SK-N-SH (cell line): ENCODE measurements at regions not wholly inside any gene's neighbourhood (a gene's known extent, or its start where the extent isn't known, plus 50 kb on each side); places are given as distances from the start of the nearest gene placed in this dataset.

Experiments
- CTCF ChIA-PET: fragments of 300-600, 350-600 bp; formaldehyde crosslinking; extraction: SDS; loops from one replicate; lab custom pipeline; 2021; lab: Yijun Ruan, JAX
- POLR2A ChIA-PET: fragments of 350-600 bp; sonication (Branson Sonifier 250); formaldehyde crosslinking; extraction: SDS; loops from one replicate; lab custom pipeline; 2020; ENCODE audit warnings: antibody characterized with exemption, inconsistent platforms; lab: Yijun Ruan, JAX
- DNase-seq: peaks from one replicate; pipeline ENCODE4 v3.0.0; 2012
- H2AFZ ChIP-seq: fragments of 200-600 bp; sonication (generic); 2 replicates; pipeline ENCODE4 v1.8.1; 2016; ENCODE audit warnings: antibody characterized with exemption, mild to moderate bottlenecking, low read depth
- H3F3A ChIP-seq: fragments of 200-600 bp; sonication (generic); replicated peaks from 2 replicates; pipeline ENCODE3; 2016; ENCODE audit warnings: antibody characterized with exemption, mild to moderate bottlenecking; ENCODE audit not compliant: insufficient read depth
- H3K27ac ChIP-seq, 2 experiments: fragments of 200-500 bp in 1 of 2; fragments of 200-600 bp in 1 of 2; sonication (Bioruptor generic) in 1 of 2; sonication (generic), shearing (Covaris generic) in 1 of 2; 2 replicates each; pipeline versions ENCODE4 v1.5.1 to v1.6.1; 2014 to 2016; ENCODE audit warnings: low read depth in 2 of 2, inconsistent platforms in 1 of 2, low read length in 1 of 2, mild to moderate bottlenecking in 1 of 2, mixed read lengths in 1 of 2
- H3K27me3 ChIP-seq: fragments of 200-600 bp; sonication (generic), shearing (Covaris generic); 2 replicates; pipeline ENCODE4 v1.6.1; 2016; ENCODE audit warnings: mixed run types; ENCODE audit not compliant: insufficient read depth
- H3K36me3 ChIP-seq, 2 experiments: fragments of 200-500 bp in 1 of 2; fragments of 200-600 bp in 1 of 2; sonication (Bioruptor generic) in 1 of 2; sonication (generic) in 1 of 2; replicated peaks in 1 of 2; 2 replicates each; pipeline versions ENCODE3 to v1.5.1; 2014 to 2016; ENCODE audit warnings: low read length in 1 of 2, mild to moderate bottlenecking in 1 of 2; ENCODE audit not compliant: insufficient read depth in 2 of 2, control insufficient read depth in 1 of 2
- H3K4me1 ChIP-seq, 2 experiments: fragments of 200-500 bp in 1 of 2; fragments of 200-600 bp in 1 of 2; sonication (Bioruptor generic) in 1 of 2; sonication (generic), shearing (Covaris generic) in 1 of 2; 2 replicates each; pipeline versions ENCODE4 v1.5.1 to v1.6.1; 2014 to 2016; ENCODE audit warnings: low read depth in 1 of 2, low read length in 1 of 2, mixed run types in 1 of 2; ENCODE audit not compliant: insufficient read depth in 2 of 2, control insufficient read depth in 1 of 2
- H3K4me2 ChIP-seq: fragments of 200-600 bp; sonication (generic), shearing (Covaris generic); 2 replicates; pipeline ENCODE4 v1.6.1; 2017; ENCODE audit warnings: mixed run types
- H3K4me3 ChIP-seq, 2 experiments: fragments of 200-500 bp in 1 of 2; fragments of 200-600 bp in 1 of 2; sonication (Bioruptor generic) in 1 of 2; sonication (generic), shearing (Covaris generic) in 1 of 2; 2 replicates each; pipeline versions ENCODE4 v1.5.1 to v1.8.1; 2014 to 2016; ENCODE audit warnings: low read depth in 2 of 2, inconsistent platforms in 1 of 2, low read length in 1 of 2, mild to moderate bottlenecking in 1 of 2, mixed read lengths in 1 of 2, moderate library complexity in 1 of 2
- H3K79me2 ChIP-seq: fragments of 200-600 bp; sonication (generic); 2 replicates; pipeline ENCODE4 v1.8.1; 2017; ENCODE audit warnings: mild to moderate bottlenecking; ENCODE audit not compliant: insufficient read depth
- H3K9ac ChIP-seq: fragments of 200-600 bp; sonication (generic); 2 replicates; pipeline ENCODE4 v1.6.1; 2017; ENCODE audit warnings: mixed run types
- H3K9me2 ChIP-seq: fragments of 200-600 bp; sonication (generic); 2 replicates; pipeline ENCODE4 v1.6.1; 2017; ENCODE audit warnings: mixed run types
- H3K9me3 ChIP-seq: fragments of 200-600 bp; sonication (generic); 2 replicates; pipeline ENCODE4 v1.6.1; 2017; ENCODE audit warnings: mixed run types, mild to moderate bottlenecking, moderate library complexity
- H4K20me1 ChIP-seq: fragments of 200-600 bp; sonication (generic); 2 replicates; pipeline ENCODE4 v1.6.1; 2017; ENCODE audit warnings: mild to moderate bottlenecking, mixed run types; ENCODE audit not compliant: insufficient read depth
- CHD2 ChIP-seq: fragments of 150-350 bp; IDR thresholded peaks from 2 replicates; pipeline ENCODE4 v1.6.1; 2018; ENCODE audit warnings: low read length; ENCODE audit not compliant: partially characterized antibody
- EP300 ChIP-seq, 2 experiments: IDR thresholded peaks; 2 replicates each; pipeline versions ENCODE4 v1.4.0 to v1.6.1; 2012; ENCODE audit warnings: borderline replicate concordance in 1 of 2, low read depth in 1 of 2, low read length in 1 of 2
- EZH2phosphoT487 ChIP-seq: fragments of 200-600 bp; sonication (generic); IDR thresholded peaks from 2 replicates; pipeline ENCODE4 v1.6.1; 2017; ENCODE audit warnings: low read depth, mixed run types, mild to moderate bottlenecking, antibody characterized with exemption, moderate library complexity, borderline replicate concordance
- FOXJ3 ChIP-seq: sonication (generic); formaldehyde crosslinking; IDR thresholded peaks from 2 replicates; pipeline ENCODE4 v1.5.1; 2020; ENCODE audit warnings: mild to moderate bottlenecking, missing genetic modification reagents
- IRF3 ChIP-seq: fragments of 150-350 bp; IDR thresholded peaks from 2 replicates; pipeline ENCODE4 v1.6.1; 2016; ENCODE audit warnings: mild to moderate bottlenecking, low read depth, low read length
- MEF2A ChIP-seq: IDR thresholded peaks from 2 replicates; pipeline ENCODE4 v1.4.0; 2012; ENCODE audit warnings: low read depth, borderline replicate concordance
- POLR2AphosphoS5 ChIP-seq: IDR thresholded peaks from 2 replicates; pipeline ENCODE4 v1.6.1; 2012; ENCODE audit warnings: low read depth, low read length
- RAD21 ChIP-seq: IDR thresholded peaks from 2 replicates; pipeline ENCODE4 v1.6.1; 2012; ENCODE audit warnings: mild to moderate bottlenecking, low read length
- RFX5 ChIP-seq: IDR thresholded peaks from 2 replicates; pipeline ENCODE4 v1.6.1; 2012; ENCODE audit warnings: mild to moderate bottlenecking, improper control_type of control experiment, low read length
- SIN3A ChIP-seq: IDR thresholded peaks from 2 replicates; pipeline ENCODE4 v1.6.1; 2012; ENCODE audit warnings: low read depth, mild to moderate bottlenecking, low read length, moderate library complexity, borderline replicate concordance
- SMC3 ChIP-seq: IDR thresholded peaks from 2 replicates; pipeline ENCODE4 v1.6.1; 2012; ENCODE audit warnings: low read depth, low read length, improper control_type of control experiment
- TCF12 ChIP-seq: IDR thresholded peaks from 2 replicates; pipeline ENCODE4 v1.4.0; 2012
- WGBS: methylation state at CpG from one replicate; pipeline ENCODE4 v1.1.6; 2017; ENCODE audit warnings: low lambda C conversion rate; 5-methylcytosine and 5-hydroxymethylcytosine counted together

DNA sequence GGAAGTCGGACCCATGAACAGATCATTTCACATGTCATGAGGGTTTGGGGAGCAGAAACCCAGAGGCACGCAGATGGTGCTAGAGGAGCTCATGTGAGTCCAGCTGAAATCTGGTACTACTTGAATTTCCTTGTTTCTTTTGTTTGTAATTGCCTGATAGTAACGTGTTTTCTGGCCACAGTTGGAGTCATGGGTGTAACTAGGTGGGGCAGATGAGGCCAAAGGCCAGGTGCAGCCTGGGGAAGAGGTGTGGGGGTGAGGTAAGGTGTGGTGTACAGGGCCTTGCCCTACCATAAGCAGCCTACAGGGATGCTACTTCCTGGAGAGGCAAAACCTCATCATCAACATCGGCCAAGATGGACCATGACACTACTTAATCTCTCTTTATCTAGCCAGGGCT, 271.4 kb downstream of the PTTG2 start:
- H4K20me1 ChIP-seq, result no peaks in the 10 kb centered on the region
- CTCF ChIA-PET, result interaction anchor here (0.6 to 2.0 kb wide), 2 partner anchors 17 to 52 kb away, joined by 3 to 7 read pairs; no protein-coding TSS in a partner anchor
- whole genome bisulfite sequencing, result 45% methylated on average over 4 of the region's 4 CpGs

DNA sequence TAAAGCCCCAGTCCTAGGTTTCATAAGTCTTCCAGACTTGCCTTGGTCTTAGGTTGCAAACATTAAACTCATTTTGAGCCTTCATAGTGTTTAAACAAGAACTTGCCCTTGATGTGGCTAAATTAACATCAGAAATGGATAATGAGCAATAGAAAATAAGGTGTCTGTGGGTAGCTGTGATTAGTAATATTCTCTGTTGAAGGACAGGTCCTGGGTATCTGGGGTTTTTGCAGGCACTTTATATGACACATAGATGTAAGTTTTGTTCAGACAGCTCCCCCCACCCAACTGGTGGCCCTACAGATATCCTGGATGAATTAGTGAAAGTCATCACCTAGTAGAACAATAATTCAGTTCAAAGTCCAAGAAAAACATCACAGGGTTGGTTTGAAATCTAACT, 272.5 kb downstream of the PTTG2 start:
- CTCF ChIA-PET, result no interaction called here
- POLR2A ChIA-PET, result no interaction called here
- H2AFZ ChIP-seq, result no peak overlapping the region

More for the DNA sequence above, 271.4 kb downstream of the PTTG2 start:
- Histone ChIP-seq H2AFZ (no peak overlapping the region), H3K79me2 (no peaks in the 10 kb centered on the region), H3K4me3 (no peak overlapping the region), H3K4me1 (no peaks in the 10 kb centered on the region; a peak in 1 of 4 replicates), H3K27ac (no peak overlapping the region)
- TF ChIP-seq SMC3 (no peak), RAD21 (no peak), EP300 (IDR thresholded peaks at IDR 0.05; ENCODE audit: borderline replicate concordance in 1 of 2, low read depth in 1 of 2, low read length in 1 of 2) (no peak), FOXJ3 (CRISPR knock-in tag) (no peak), SIN3A (no peak), MEF2A (no peak), TCF12 (no peak), RFX5 (no peak), POLR2AphosphoS5 (no peak), EZH2phosphoT487 (no peak), IRF3 (no peak)
- TF ChIP-seq, all 33 proteins: peak for 0
- Histone ChIP-seq H3K4me2 (no peak overlapping the region), H3F3A (no peaks in the 10 kb centered on the region), H3K9me2 (no peaks in the 10 kb centered on the region), H3K9ac (no peak overlapping the region), H3K9me3 (no peaks in the 10 kb centered on the region), H3K27me3 (peaks cover 6% of the 10 kb centered on the region; the same call in 1 of the 2 replicates), H3K36me3 (no peaks in the 10 kb centered on the region)
- POLR2A ChIA-PET, result no interaction called here
- no peak for DNase-seq

More for the DNA sequence above, 272.5 kb downstream of the PTTG2 start:
- Histone ChIP-seq H3K27me3 (no peaks in the 10 kb centered on the region), H3K4me2 (no peak overlapping the region), H3K9me3 (no peaks in the 10 kb centered on the region), H3K4me1 (no peaks in the 10 kb centered on the region; a peak in 1 of 4 replicates), H3K36me3 (no peaks in the 10 kb centered on the region), H3F3A (no peaks in the 10 kb centered on the region), H4K20me1 (no peaks in the 10 kb centered on the region), H3K9me2 (no peaks in the 10 kb centered on the region), H3K27ac (no peak overlapping the region), H3K79me2 (no peaks in the 10 kb centered on the region), H3K4me3 (no peak overlapping the region), H3K9ac (no peak overlapping the region)
- no peak for DNase-seq
- TF ChIP-seq CHD2 (no peak), EZH2phosphoT487 (no peak), IRF3 (no peak), EP300 (IDR thresholded peaks at IDR 0.05; ENCODE audit: borderline replicate concordance in 1 of 2, low read depth in 1 of 2, low read length in 1 of 2) (no peak), POLR2AphosphoS5 (no peak)
- TF ChIP-seq, all 33 proteins: peak for 0
